ENCODE measurements at regions not wholly inside any gene's neighbourhood (a gene's known extent, or its start where the extent isn't known, plus 50 kb on each side); places are given as distances from the start of the nearest gene placed in this dataset.

GRCh38 chr10:35696392-35697287 is 54.5 kb upstream of the FZD8 start:
- intact Hi-C loops (cut with DNase I; ENCODE audit: low total_unique reads): no loop called here

GRCh38 chr10:35693800-35694199 is 51.7 kb upstream of the FZD8 start:
- TF ChIP-seq CTCF (IDR thresholded peaks at IDR 0.05) (no peak), POLR2A (IDR thresholded peaks at IDR 0.05) (no peak)
- no peak overlapping the region for H3K4me3 ChIP-seq
- no peaks in the 10 kb centered on the region for H3K36me3 ChIP-seq (ENCODE audit: low read depth, missing control alignments)
- WGBS, 2 donors: 92 to 93% methylated on average over 6 of the region's 6 CpGs
- no peaks in the 10 kb centered on the region for H3K9me3 ChIP-seq
- intact Hi-C loops (cut with DNase I; ENCODE audit: low total_unique reads): no loop called here
- DNase-seq: no peak
- no peaks in the 10 kb centered on the region for H3K27me3 ChIP-seq
- H3K27ac ChIP-seq: no peak overlapping the region
- no peaks in the 10 kb centered on the region for H3K4me1 ChIP-seq

More at GRCh38 chr10:35696392-35697287, 54.5 kb upstream of the FZD8 start:
- Histone ChIP-seq H3K4me3 (no peak overlapping the region), H3K27me3 (no peaks in the 10 kb centered on the region), H3K4me1 (no peaks in the 10 kb centered on the region), H3K27ac (no peak overlapping the region), H3K9me3 (no peaks in the 10 kb centered on the region), H3K36me3 (ENCODE audit: low read depth, missing control alignments) (no peaks in the 10 kb centered on the region)
- no peak for TF ChIP-seq CTCF (IDR thresholded peaks at IDR 0.05)
- TF ChIP-seq POLR2A (IDR thresholded peaks at IDR 0.05): no peak
- 67 to 68% methylated on average over 5 of the region's 5 CpGs for WGBS, 2 donors
- no peak for DNase-seq

Small RNA genes lying in the stretch of these regions (small RNA-seq; reads per million reads assigned to genes)
- gene RF00019 (0 reads per million in 2 donors), gene RF00561 (0 reads per million in 2 donors)
